Activated T-cell treated with anti-CD3 and anti-CD28 coated beads, Interleukin-2, amount 50 U/mL, for 72 hours (primary cell): ENCODE measurements at regions not wholly inside any gene's neighbourhood (a gene's known extent, or its start where the extent isn't known, plus 50 kb on each side); places are given as distances from the start of the nearest gene placed in this dataset.
"Not testable (repeated sequence)": the region's sequence is repeated elsewhere in the genome, so short reads cannot be mapped to it uniquely, and the experiment has no call there.

Experiments
- ATAC-seq, 2 donors: fragments of 150-1000 bp; cut with Tn5 transposase; replicated peaks in 1 of 2; 2 replicates each; pipeline ENCODE4 v1.10.0; 2021; ENCODE audit warnings: moderate library complexity in 2 of 2, mild to moderate bottlenecking in 1 of 2
- DNase-seq, 2 donors: peaks; one replicate each; pipeline ENCODE4 v3.0.0; 2021 to 2022; ENCODE audit warnings: mixed read lengths in 1 of 2
- H3K27ac Mint-ChIP-seq: one replicate; pipeline ENCODE4 v1.8.0; 2022; ENCODE audit warnings: mild to moderate bottlenecking, moderate library complexity, mixed read lengths
- H3K27me3 Mint-ChIP-seq: one replicate; pipeline ENCODE4 v1.8.0; 2022; ENCODE audit warnings: low read depth, mixed read lengths
- H3K36me3 Mint-ChIP-seq, 2 donors: one replicate each; pipeline ENCODE4 v1.8.0; 2022; ENCODE audit warnings: mixed read lengths in 2 of 2, mild to moderate bottlenecking in 1 of 2; ENCODE audit not compliant: insufficient read depth in 2 of 2
- H3K4me1 Mint-ChIP-seq: one replicate; pipeline ENCODE4 v1.8.0; 2022; ENCODE audit warnings: low read depth, mixed read lengths
- H3K4me3 Mint-ChIP-seq, 2 donors: one replicate each; pipeline ENCODE4 v1.8.0; 2022; ENCODE audit warnings: mild to moderate bottlenecking in 2 of 2, mixed read lengths in 2 of 2, moderate library complexity in 2 of 2
- H3K9me3 Mint-ChIP-seq, 2 donors: one replicate each; pipeline ENCODE4 v1.8.0; 2022; ENCODE audit warnings: mixed read lengths in 2 of 2

DNA sequence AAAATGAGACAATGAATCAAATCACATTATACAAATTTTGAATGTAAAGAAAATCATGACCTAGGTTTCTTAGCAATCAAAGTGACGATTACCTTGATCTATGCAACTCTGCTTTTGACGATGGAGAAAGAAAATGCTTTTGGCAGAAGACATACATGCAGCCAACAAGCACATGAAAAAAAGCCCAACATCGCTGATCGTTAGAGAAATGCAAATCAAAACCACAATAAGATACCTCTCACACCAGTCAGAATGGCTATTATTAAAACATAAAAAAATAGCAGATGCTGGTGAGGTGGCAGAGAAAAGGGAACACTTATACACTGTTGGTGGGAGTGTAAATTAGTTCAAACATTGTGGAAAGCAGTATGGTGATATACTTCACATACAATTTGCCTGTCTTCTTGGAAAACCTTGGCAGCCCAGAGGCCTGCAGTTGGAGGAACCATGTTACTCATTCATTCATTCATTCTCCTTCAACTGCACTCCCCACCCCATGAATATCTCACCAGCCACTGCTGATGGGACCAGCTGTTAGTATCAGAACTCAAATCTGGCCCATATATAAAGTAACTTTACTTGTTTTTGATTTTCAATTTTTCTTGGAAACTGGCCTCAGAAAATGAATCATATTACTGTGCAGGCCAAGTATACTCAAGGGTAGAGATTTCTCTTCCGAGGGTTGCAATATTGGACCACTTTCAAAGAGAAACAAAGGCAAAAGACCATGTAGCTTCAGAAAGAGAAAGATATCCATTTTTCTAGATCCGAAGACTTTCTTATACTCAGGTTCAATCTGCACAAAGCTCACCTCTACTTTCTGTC is 358.6 kb upstream of the ARHGEF26 start:
- no peaks in the 10 kb centered on the region for H3K4me1 Mint-ChIP-seq
- H3K27ac Mint-ChIP-seq: no peak overlapping the region
- no peak overlapping the region for H3K4me3 Mint-ChIP-seq
- no peaks in the 10 kb centered on the region for H3K36me3 Mint-ChIP-seq
- ATAC-seq (no peak), DNase-seq (no peak)
- no peaks in the 10 kb centered on the region for H3K9me3 Mint-ChIP-seq
- no peaks in the 10 kb centered on the region for H3K27me3 Mint-ChIP-seq

DNA sequence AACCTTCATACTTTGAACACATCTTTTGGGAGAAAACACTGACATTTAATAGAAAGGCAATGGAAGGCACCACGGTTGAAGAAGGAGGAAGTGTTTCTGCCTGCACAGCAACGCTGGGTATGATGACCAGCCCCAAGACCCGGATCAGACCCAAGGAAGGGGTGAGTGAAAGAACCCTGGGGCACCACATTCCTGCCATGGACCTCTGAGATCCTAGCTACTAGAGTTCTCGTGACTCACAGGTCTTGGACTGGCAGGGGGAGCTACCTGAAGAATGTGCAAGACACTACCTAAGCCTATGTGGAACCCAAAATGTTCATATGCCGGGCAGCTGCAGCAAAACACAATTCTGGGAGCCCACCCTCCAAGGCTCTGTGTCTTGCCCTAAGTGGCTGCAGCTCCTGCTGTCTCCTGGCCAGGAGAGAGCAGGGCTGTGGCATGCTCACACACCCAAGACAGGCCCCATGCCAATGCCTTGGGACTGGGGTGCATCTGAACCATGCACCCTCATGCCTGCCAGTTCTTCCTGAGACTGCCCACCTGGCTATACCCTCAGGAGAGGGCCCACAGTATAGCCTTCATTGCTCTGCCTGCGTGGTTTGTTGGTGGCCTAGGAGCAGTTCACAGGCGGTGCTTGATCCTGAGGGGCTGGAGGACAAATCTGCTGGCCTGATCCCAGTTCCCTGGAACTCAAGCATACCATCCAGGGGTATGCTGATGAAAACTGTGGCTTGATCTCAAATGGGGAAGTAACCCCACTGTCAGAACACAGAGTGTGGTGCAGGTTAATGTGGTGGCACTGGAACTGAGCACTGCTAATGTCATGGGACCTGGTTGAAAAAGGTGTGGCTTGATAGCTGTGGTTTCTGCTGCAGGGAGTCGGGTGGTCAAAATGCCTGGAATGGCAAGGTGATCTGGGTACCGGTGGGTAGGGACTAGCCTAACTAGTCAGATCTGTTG is 353.3 kb upstream of the ARHGEF26 start:
- no peak for DNase-seq
- peaks cover 0 to 5% of the 10 kb centered on the region in 2 donors for H3K36me3 Mint-ChIP-seq
- H3K4me3 Mint-ChIP-seq: no peak overlapping the region
- H3K4me1 Mint-ChIP-seq: peaks cover 5% of the 10 kb centered on the region
- no peaks in the 10 kb centered on the region for H3K9me3 Mint-ChIP-seq
- peak in 1 of 2 donors; percentile 11 for ATAC-seq
- no peak overlapping the region for H3K27ac Mint-ChIP-seq
- peaks cover 7% of the 10 kb centered on the region for H3K27me3 Mint-ChIP-seq

DNA sequence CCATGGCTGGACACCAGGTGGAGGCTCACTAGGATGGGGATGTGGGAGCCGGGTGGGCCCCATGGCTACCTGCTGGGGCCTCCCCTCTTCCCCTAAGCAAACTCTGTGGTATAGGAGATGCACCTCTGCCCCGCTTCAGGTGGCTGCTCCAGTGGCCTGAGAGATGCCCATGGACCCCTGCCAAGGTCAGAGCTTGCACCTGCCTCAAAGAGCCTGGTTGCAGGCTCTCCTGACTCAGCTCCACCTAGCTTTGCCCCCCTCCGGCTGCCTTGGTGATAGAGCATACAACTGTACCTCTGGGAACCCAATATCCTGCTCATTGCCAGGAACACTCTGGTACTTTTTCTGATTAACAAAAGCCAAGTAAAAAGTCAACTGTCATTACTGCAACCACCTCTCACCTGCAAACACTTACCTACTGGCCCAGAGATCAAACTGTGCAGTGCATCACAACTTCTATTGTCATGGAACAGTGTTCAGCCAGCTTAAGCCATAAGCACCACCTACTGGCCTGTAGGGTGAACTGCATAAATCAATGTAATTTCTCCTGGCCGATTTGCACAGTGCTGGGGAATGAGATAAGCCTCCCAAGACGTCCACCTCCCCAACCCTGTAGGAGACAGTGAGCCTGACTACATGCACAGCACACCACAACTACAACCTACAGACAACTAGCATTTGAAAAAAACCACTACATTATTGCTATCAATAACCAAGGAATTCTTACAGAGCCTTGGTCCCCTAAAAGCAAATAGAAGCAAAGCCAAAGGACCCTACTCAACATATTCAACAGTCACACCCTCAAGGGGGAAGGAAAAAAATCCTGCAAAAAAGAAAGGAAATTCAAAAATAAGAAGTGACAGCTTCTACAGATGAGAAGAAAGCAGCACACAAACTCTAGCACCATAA is 352.4 kb upstream of the ARHGEF26 start:
- Mint-ChIP-seq H3K4me3 (no peak overlapping the region), H3K9me3 (no peaks in the 10 kb centered on the region), H3K36me3 (peaks cover 0 to 5% of the 10 kb centered on the region in 2 donors), H3K27ac (no peak overlapping the region), H3K27me3 (peaks cover 7% of the 10 kb centered on the region), H3K4me1 (peaks cover 5% of the 10 kb centered on the region)
- DNase-seq (peak; percentile 43 to 48), ATAC-seq (peak; percentile 85 to 86)

DNA sequence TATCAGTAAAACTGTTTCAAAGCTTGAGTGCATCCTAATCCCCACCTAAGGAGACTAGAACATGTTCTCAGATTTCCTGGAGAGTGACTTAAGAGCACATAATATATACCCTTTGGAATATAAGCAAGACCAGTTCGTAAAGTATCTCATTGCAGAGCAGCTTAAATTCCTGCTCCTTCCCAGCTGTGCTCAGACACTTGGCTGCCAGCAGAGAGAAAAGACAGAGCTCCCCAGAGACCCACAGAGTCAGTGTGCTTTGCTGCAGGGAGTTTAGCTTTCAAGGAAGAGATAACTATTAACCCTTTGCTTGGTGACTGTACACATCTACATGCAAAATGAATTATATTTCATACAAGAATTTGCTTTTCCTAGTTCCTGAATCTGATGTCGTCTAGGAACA is 338.1 kb upstream of the ARHGEF26 start:
- DNase-seq: no peak
- Mint-ChIP-seq H3K4me1 (no peaks in the 10 kb centered on the region), H3K27ac (no peak overlapping the region), H3K36me3 (no peaks in the 10 kb centered on the region), H3K4me3 (no peak overlapping the region), H3K9me3 (no peaks in the 10 kb centered on the region), H3K27me3 (peaks cover 13% of the 10 kb centered on the region)
- ATAC-seq: no peak

DNA sequence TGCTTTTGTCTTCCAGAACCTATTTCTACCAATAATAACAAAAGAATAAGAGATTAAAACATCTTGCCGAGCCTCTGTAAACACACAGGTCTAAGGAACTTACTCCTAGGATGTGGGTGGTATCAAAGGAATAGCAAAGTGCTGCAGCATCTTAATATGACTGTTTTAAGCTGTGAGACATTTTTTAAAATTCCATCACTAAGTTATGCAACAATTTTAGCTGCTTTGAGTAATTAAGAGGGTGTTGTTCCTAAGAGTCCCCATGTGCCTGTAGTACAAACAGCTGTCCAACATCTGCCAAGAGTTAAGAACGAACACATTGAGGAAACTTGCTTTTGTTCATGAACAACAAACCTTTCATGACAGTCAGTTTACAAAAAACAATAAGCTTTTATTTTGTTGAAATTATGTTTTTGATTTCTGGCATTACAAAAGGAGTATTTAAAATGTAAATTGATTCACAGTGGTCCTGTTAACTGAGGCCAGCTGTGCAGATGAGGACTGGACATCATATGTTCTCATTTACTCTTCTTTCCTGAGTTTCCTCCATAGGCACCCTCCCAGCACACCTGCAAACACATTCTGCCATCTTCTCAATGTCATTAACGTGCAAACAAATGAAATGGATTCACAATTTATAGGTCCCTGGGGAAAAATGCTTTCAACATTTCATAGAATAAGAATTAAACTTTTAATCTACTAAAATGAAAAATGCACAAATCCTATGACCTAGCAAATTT is 337.3 kb upstream of the ARHGEF26 start:
- no peak for DNase-seq
- no peak overlapping the region for H3K27ac Mint-ChIP-seq
- no peaks in the 10 kb centered on the region for H3K4me1 Mint-ChIP-seq
- ATAC-seq: no peak
- H3K9me3 Mint-ChIP-seq: no peaks in the 10 kb centered on the region
- peaks cover 13% of the 10 kb centered on the region for H3K27me3 Mint-ChIP-seq
- no peaks in the 10 kb centered on the region for H3K36me3 Mint-ChIP-seq
- H3K4me3 Mint-ChIP-seq: no peak overlapping the region

DNA sequence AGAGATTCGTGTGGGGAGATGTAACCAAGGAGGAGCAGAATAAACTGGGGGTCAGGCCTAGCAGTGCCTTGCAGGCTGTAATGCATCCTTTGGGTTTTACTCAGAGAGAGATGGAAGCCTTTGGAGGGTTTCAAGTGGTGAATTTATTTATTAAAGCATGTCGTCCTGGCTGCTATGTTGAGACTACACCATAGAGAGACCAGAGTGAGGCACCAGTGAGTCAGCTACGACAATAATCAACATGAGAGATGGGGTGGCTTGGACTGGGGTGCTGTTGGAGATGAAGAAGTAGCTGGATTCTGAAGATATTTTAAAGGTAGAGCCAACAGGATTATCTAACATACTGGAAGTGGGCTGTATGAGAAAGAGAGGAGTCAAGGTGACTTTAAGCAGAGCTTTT is 335.3 kb upstream of the ARHGEF26 start:
- DNase-seq (no peak), ATAC-seq (no peak)
- Mint-ChIP-seq H3K36me3 (no peaks in the 10 kb centered on the region), H3K27ac (no peak overlapping the region), H3K4me1 (no peaks in the 10 kb centered on the region), H3K9me3 (no peaks in the 10 kb centered on the region), H3K4me3 (no peak overlapping the region), H3K27me3 (peaks cover 19% of the 10 kb centered on the region)

DNA sequence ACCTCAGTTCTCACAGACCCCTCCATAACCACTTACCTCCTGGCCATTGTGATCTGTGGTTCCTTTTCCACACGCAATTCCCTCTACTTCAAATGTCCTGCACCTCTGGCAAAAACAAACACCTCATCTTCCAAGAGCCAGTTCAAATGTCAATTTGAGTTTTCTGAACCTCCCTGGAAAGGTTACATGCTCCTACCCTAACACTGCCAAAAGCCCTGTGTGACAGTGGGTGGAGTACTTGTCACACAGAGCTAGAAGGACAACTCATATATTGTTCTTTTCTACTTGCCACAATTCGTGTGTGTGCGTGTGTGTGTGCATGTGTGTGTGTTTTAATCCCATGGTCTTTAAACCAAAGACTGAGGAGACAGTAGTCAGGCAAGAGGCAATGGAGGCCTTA is 331.8 kb upstream of the ARHGEF26 start:
- H3K36me3 Mint-ChIP-seq: no peaks in the 10 kb centered on the region
- H3K9me3 Mint-ChIP-seq: peaks cover 2 to 6% of the 10 kb centered on the region in 2 donors
- H3K27ac Mint-ChIP-seq: no peak overlapping the region
- no peak overlapping the region for H3K4me3 Mint-ChIP-seq
- ATAC-seq (no peak), DNase-seq (no peak)
- H3K4me1 Mint-ChIP-seq: no peaks in the 10 kb centered on the region
- peaks cover 7% of the 10 kb centered on the region for H3K27me3 Mint-ChIP-seq

DNA sequence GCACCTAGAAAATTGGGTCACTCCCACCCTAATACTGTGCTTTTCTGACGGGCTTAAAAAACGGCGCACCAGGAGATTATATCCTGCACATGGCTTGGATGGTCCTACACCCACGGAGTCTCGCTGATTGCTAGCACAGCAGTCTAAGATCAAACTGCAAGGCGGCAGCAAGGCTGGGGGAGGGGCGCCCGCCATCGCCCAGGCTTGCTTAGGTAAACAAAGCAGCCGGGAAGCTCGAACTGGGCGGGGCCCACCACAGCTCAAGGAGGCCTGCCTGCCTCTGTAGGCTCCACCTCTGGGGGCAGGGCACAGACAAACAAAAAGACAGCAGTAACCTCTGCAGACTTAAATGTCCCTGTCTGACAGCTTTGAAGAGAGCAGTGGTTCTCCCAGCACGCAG is 324.1 kb upstream of the ARHGEF26 start:
- not testable (repeated sequence) for ATAC-seq, H3K36me3 Mint-ChIP-seq, DNase-seq, H3K4me1 Mint-ChIP-seq, H3K27me3 Mint-ChIP-seq, H3K4me3 Mint-ChIP-seq, H3K9me3 Mint-ChIP-seq, H3K27ac Mint-ChIP-seq

DNA sequence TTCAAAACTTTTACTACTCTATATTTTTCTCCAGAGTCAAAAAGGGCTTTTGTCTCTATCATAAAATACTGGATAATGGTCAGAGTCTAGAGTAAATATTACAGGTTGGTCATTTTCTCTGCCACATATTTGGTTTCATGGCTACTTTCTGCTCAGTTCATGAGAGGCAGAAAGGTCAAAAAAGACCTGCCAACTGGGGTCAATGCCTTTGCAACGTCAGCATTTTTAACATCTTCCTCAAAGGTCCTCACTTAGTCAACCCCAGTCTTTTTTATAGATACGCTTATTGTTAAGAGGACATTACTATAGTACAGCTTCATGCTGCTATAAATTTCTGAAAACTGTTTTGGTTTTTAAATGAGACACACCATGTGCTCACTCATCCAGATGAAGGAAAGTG is 312.1 kb upstream of the ARHGEF26 start:
- Mint-ChIP-seq H3K27me3 (no peaks in the 10 kb centered on the region), H3K4me3 (no peak overlapping the region), H3K9me3 (no peaks in the 10 kb centered on the region), H3K4me1 (no peaks in the 10 kb centered on the region), H3K36me3 (no peaks in the 10 kb centered on the region), H3K27ac (no peak overlapping the region)
- ATAC-seq (no peak), DNase-seq (no peak)

DNA sequence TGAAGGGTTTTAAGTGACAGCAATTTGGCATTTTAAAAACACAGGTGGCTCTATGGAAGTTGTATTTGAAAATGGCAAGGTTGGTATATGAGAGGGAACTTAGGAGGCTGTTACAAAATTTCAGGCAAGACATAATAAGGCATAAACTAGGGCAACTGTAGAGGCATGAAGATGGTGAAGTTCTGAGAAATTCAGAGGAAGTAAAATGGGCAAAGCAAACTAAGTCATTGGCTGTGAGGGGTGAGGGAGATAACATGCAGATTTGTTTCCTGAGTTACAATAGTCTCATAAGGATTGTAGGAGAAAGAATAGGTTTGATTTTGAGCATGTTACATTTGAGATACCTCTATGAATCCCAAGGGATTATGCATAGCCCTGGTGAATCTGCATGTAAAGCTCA is 302.9 kb upstream of the ARHGEF26 start:
- ATAC-seq (no peak), DNase-seq (no peak)
- no peaks in the 10 kb centered on the region for H3K36me3 Mint-ChIP-seq
- H3K9me3 Mint-ChIP-seq: no peaks in the 10 kb centered on the region
- H3K4me1 Mint-ChIP-seq: no peaks in the 10 kb centered on the region
- no peak overlapping the region for H3K4me3 Mint-ChIP-seq
- no peak overlapping the region for H3K27ac Mint-ChIP-seq
- no peaks in the 10 kb centered on the region for H3K27me3 Mint-ChIP-seq

DNA sequence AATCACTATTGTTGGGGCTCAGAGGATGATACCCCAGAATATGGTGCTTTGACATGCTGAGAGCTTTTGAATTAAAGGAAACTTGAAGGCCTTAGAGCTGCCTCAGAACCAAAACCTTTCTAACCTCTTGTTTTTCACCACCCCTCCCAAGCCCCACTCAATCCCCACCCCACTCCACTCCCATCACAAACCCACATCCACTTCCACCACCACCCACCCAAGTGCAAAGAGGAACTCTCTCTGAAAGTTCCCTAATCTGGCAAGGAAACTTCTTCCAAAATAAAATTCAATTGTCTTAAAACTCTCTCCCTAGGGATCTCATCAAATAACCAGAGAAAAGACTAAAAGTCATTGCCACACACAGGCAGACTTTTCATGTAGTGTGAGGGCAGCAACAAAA is 301.2 kb upstream of the ARHGEF26 start:
- no peaks in the 10 kb centered on the region for H3K4me1 Mint-ChIP-seq
- ATAC-seq: no peak
- H3K9me3 Mint-ChIP-seq: no peaks in the 10 kb centered on the region
- H3K27me3 Mint-ChIP-seq: no peaks in the 10 kb centered on the region
- DNase-seq: no peak
- H3K4me3 Mint-ChIP-seq: no peak overlapping the region
- H3K27ac Mint-ChIP-seq: no peak overlapping the region
- no peaks in the 10 kb centered on the region for H3K36me3 Mint-ChIP-seq

DNA sequence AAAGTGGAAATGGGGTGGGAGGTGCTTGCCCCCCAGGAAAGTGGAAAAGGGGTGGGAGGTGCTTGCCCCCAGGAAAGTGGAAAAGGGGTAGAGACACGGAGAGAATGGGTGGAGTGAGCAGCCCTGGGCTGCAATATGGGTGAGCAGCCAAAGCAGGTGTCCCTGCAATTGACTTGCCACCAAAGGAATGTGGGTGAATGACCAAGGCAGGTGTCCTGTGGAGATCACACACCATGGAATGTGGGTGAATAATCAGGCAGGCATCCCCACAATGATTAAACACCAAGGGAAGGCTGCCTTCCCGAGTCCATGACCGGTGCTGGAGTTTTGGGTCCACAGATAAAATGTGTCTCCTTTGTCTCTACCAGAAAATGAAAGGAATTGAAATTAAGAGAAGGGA is 292.8 kb upstream of the ARHGEF26 start:
- not testable (repeated sequence) for H3K27ac Mint-ChIP-seq, ATAC-seq, H3K4me1 Mint-ChIP-seq, H3K36me3 Mint-ChIP-seq, H3K9me3 Mint-ChIP-seq, H3K4me3 Mint-ChIP-seq, H3K27me3 Mint-ChIP-seq, DNase-seq
